Heart right ventricle (tissue), 16 donors: ENCODE measurements at regions not wholly inside any gene's neighbourhood (a gene's known extent, or its start where the extent isn't known, plus 50 kb on each side); places are given as distances from the start of the nearest gene placed in this dataset.
"Not testable (repeated sequence)": the region's sequence is repeated elsewhere in the genome, so short reads cannot be mapped to it uniquely, and the experiment has no call there.

Experiments used
- ATAC-seq, 8 donors: fragments of 200-7000 bp; cut with Tn5 transposase; one replicate each; pipeline ENCODE4 v1.9.1; 2020; ENCODE audit warnings: mild to moderate bottlenecking in 8 of 8, moderate library complexity in 8 of 8, moderate number of reproducible peaks in 1 of 8
- DNase-seq, 2 donors: peaks; one replicate each; pipeline ENCODE4 v3.0.0-alpha.2; 2020
- H3K27ac ChIP-seq, 10 donors: fragments of 200-600 bp; sonication (generic) in 2 of 10; one replicate each; pipeline versions ENCODE4 v1.5.0 to v1.8.0; 2020 to 2022; ENCODE audit warnings: mild to moderate bottlenecking in 3 of 10
- H3K27me3 ChIP-seq, 7 donors: fragments of 200-600 bp; one replicate each; pipeline ENCODE4 v1.8.0; 2021 to 2022; ENCODE audit warnings: mild to moderate bottlenecking in 2 of 7
- H3K36me3 ChIP-seq, 9 donors: fragments of 200-600 bp; sonication (generic) in 1 of 9; one replicate each; pipeline versions ENCODE4 v1.5.0 to v1.8.0; 2020 to 2022; ENCODE audit warnings: mild to moderate bottlenecking in 2 of 9
- H3K4me1 ChIP-seq, 9 donors: fragments of 200-600 bp; sonication (generic) in 1 of 9; one replicate each; pipeline versions ENCODE4 v1.5.0 to v1.8.0; 2020 to 2022; ENCODE audit warnings: mild to moderate bottlenecking in 4 of 9
- H3K4me3 ChIP-seq, 10 donors: fragments of 200-600 bp; sonication (generic) in 2 of 10; one replicate each; pipeline versions ENCODE4 v1.5.0 to v1.8.0; 2020 to 2022; ENCODE audit warnings: mild to moderate bottlenecking in 7 of 10, moderate library complexity in 2 of 10
- H3K9me3 ChIP-seq, 11 donors: fragments of 200-600 bp in 10 of 11; sonication (generic) in 2 of 11; one replicate each; pipeline versions ENCODE4 v1.5.0 to v1.8.0; 2013 to 2022; ENCODE audit warnings: mild to moderate bottlenecking in 2 of 11, control low read depth in 1 of 11, moderate library complexity in 1 of 11
- whole genome bisulfite sequencing, 2 donors: extraction: QIAGEN DNeasy Blood & Tissue Kit; methylation state at CpG; one replicate each; pipeline ENCODE4 v1.1.7; 2013; ENCODE audit warnings: inconsistent platforms in 1 of 2; 5-methylcytosine and 5-hydroxymethylcytosine counted together
- intact Hi-C, 10 donors: fragments of 100-400 bp; cut with DNase I; formaldehyde crosslinking; loops; one replicate each; pipeline versions ENCODE4 v1.11.1 to v1.14.2; 2022
- TF ChIP-seq, protein P1 (sequence below), 9 donors: fragments of 200-600 bp; sonication (generic) in 2 of 9; IDR thresholded peaks; one replicate each; pipeline versions ENCODE4 v1.5.0 to v1.8.0; 2021 to 2022; ENCODE audit warnings: antibody characterized with exemption in 9 of 9, mild to moderate bottlenecking in 5 of 9, moderate library complexity in 1 of 9
- donor health status: Arrhythmogenic right ventricular cardiomyopathy.
- donor health status: ischemic (EF 13 %, LVEDD 7.1; RV severe dilation, severe dysfunction).
- donor health status: healthy with polysubstance abuse.
- donor health status: DM: no; HTN: yes; CAD: no.
- donor health status: DM: no; HTN: no; CAD: no.
- donor health status: ischemic (EF 25% LVEDD 6.9; RV normal size, moderate dysfunction).
- donor health status: ischemic (EF 25% LVEDD 5.7; RV mildly dilated, moderate dysfunction).
- donor health status: healthy.
- donor health status: DM: yes; HTN: yes; CAD: no.
- donor health status: Ischemic cardiomyopathy.
- donor health status: ischemic (EF 35%, LVEDD 5.7; RV mildly dilated, moderate dysfunction).
- donor health status: nonischemic (EF 11% LVEDD 7.7; RV severe dilation, severe dysfunction).
- donor health status: DM: yes; HTN: yes; CAD: no.
- donor health status: PGD.
- donor health status: ischemic (EF 29% LVEDD 5.4; RV normal size, mild dysfunction).
- donor health status: nonischemic (EF 23%, LVEDD 6.1; RV moderate dilation, normal function).

DNA sequence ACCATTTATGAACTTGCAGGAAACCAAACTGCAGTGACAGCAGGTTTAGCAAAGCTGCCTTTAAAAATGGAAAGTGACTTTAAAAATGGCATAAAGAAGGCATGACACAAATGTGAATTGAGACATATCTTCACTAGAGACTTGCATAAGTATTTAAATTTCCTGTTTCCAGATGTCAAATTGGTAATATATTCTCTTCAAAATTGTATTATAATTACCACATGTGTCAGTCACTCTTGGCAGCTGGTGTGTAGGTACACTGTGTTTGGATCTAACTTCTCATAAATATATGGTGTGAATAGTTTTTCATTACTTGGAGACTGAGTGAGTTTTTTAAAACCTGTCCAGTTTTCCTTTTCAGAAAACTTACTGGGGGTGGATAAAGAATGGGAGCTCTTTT lies 636.2 kb upstream of the SGO1 start:
- ATAC-seq = no peak
- intact Hi-C loops = no loop called here
- no peak for DNase-seq
- H3K27me3 ChIP-seq = no peaks in the 10 kb centered on the region
- no peaks in the 10 kb centered on the region for H3K4me1 ChIP-seq
- H3K9me3 ChIP-seq = peaks cover 0 to 49% (median 4%) of the 10 kb centered on the region in 11 donors
- TF ChIP-seq, protein P1, sequence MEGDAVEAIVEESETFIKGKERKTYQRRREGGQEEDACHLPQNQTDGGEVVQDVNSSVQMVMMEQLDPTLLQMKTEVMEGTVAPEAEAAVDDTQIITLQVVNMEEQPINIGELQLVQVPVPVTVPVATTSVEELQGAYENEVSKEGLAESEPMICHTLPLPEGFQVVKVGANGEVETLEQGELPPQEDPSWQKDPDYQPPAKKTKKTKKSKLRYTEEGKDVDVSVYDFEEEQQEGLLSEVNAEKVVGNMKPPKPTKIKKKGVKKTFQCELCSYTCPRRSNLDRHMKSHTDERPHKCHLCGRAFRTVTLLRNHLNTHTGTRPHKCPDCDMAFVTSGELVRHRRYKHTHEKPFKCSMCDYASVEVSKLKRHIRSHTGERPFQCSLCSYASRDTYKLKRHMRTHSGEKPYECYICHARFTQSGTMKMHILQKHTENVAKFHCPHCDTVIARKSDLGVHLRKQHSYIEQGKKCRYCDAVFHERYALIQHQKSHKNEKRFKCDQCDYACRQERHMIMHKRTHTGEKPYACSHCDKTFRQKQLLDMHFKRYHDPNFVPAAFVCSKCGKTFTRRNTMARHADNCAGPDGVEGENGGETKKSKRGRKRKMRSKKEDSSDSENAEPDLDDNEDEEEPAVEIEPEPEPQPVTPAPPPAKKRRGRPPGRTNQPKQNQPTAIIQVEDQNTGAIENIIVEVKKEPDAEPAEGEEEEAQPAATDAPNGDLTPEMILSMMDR (IDR thresholded peaks at IDR 0.05) = no peak
- no peak overlapping the region for H3K27ac ChIP-seq
- H3K4me3 ChIP-seq = no peak overlapping the region
- H3K36me3 ChIP-seq = no peaks in the 10 kb centered on the region

DNA sequence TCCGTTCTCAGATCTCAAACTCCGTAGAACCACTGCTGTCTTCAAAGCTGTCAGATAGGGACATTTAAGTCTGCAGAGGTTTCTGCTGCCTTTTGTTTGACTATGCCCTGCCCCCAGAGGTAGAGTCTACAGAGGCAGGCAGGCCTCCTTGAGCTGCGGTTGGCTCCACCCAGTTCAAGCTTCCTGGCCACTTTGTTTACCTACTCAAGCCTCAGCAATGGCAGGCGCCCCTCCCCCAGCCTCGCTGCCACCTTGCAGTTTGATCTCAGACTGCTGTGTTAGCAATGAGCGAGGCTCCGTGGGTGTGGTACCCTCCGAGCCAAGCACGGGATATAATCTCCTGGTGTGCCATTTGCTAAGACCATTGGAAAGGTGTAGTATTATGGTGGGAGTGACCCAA lies 634.9 kb upstream of the SGO1 start:
- 89 to 96% methylated on average over 9 of the region's 9 CpGs for WGBS, 2 donors
- not testable (repeated sequence) for H3K4me3 ChIP-seq, DNase-seq

DNA sequence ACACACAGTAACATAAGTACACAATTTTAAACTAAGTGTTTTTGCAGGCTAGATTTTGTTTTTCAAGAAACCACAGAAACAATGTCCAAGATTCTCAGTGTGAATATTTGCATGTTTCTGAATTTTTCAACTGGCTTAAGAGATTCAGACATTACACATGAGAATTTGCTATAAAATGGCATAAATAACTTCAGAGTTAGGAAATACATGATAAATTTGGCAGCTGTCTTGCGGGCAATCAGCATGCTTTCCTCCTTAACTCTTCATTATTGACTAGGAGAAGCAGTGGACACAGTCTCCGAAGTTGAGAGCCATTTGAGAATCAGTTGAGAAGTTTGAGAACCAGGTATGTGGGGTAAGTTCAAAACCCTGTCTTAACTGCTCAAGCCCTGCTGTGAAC lies 625.6 kb upstream of the SGO1 start:
- ATAC-seq = no peak
- TF ChIP-seq, protein P1 (IDR thresholded peaks at IDR 0.05) = no peak
- WGBS, 2 donors = 68 to 77% methylated on average over 2 of the region's 2 CpGs

More for the DNA sequence above, 634.9 kb upstream of the SGO1 start:
- H3K4me1 ChIP-seq, H3K27ac ChIP-seq, H3K36me3 ChIP-seq, intact Hi-C loops, ATAC-seq, H3K27me3 ChIP-seq: not testable (repeated sequence)
- H3K9me3 ChIP-seq = peaks cover 0 to 45% (median 4%) of the 10 kb centered on the region in 11 donors

DNA sequence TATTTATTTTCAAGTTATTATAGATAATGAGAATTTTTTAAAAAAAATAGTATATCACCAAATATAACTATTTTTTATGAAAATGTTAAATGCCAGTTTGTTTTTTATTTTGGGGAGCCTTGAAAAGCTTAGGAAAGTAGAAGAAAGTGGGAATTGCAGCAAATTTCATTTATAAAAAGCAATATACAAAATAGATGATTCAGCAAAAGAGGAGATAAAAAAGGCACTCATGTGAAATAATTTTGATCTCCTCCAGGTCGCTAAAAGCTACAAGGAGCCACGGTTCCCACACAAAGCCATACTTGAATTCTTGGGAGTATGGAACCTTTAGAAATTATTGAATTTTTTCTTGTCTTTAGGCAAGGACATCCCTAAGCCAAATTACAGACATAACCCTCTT lies 625.0 kb upstream of the SGO1 start:
- no peak overlapping the region for H3K27ac ChIP-seq
- H3K27me3 ChIP-seq = no peaks in the 10 kb centered on the region
- WGBS, 2 donors = 63 to 85% methylated on average over 2 of the region's 2 CpGs
- ATAC-seq = no peak
- no peak overlapping the region for H3K4me3 ChIP-seq
- H3K36me3 ChIP-seq = no peaks in the 10 kb centered on the region
- intact Hi-C loops = no loop called here
- TF ChIP-seq, protein P1 (IDR thresholded peaks at IDR 0.05) = no peak
- H3K4me1 ChIP-seq = no peaks in the 10 kb centered on the region
- no peak for DNase-seq
- H3K9me3 ChIP-seq = peaks cover 0 to 28% (median 0%) of the 10 kb centered on the region in 11 donors

More for the DNA sequence above, 625.6 kb upstream of the SGO1 start:
- Histone ChIP-seq H3K27me3 (no peaks in the 10 kb centered on the region), H3K4me3 (no peak overlapping the region), H3K27ac (no peak overlapping the region), H3K9me3 (peaks cover 0 to 27% (median 0%) of the 10 kb centered on the region in 11 donors), H3K4me1 (no peaks in the 10 kb centered on the region), H3K36me3 (no peaks in the 10 kb centered on the region)
- intact Hi-C loops = no loop called here
- DNase-seq = no peak

DNA sequence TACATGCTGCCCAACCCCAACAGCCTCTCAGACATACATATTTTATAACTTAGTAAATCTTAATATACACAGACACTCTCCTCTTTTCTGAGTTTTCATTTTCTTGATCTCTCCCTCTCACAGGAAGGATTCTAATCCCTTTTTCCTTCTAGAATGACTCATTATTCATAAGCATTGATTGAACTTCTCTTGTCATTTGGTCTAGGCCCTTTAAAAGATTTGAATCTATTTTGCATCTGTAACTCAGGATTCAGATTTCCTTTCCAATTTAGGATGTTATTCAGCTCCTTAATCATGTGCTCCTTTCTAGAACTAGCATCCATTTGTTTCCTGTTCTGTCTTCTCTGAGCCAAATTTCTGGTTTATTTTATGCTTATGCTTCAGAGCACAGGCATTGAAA lies 624.5 kb upstream of the SGO1 start:
- Histone ChIP-seq H3K36me3 (no peaks in the 10 kb centered on the region), H3K4me3 (no peak overlapping the region), H3K9me3 (peaks cover 0 to 29% (median 0%) of the 10 kb centered on the region in 11 donors), H3K27ac (no peak overlapping the region), H3K27me3 (no peaks in the 10 kb centered on the region), H3K4me1 (no peaks in the 10 kb centered on the region)
- TF ChIP-seq, protein P1 (IDR thresholded peaks at IDR 0.05) = no peak
- DNase-seq = no peak
- intact Hi-C loops = no loop called here
- no peak for ATAC-seq
